ENCODE measurements at regions not wholly inside any gene's neighbourhood (a gene's known extent, or its start where the extent isn't known, plus 50 kb on each side); places are given as distances from the start of the nearest gene placed in this dataset.

GRCh38 chr4:170538821-170539473 lies 449.2 kb upstream of the AADAT start:
- no peak for TF ChIP-seq SPI1 (IDR thresholded peaks at IDR 0.05; ENCODE audit: low read depth, low read length)
- TF ChIP-seq POLR2A (IDR thresholded peaks at IDR 0.05; ENCODE audit: low read depth, low read length): no peak
- TF ChIP-seq POLR2AphosphoS5 (IDR thresholded peaks at IDR 0.05; ENCODE audit: low read depth, low read length): no peak
- no peak for TF ChIP-seq TAF1 (IDR thresholded peaks at IDR 0.05; ENCODE audit: low read depth, low read length)

Data from GM12891 (cell line).